ENCODE measurements at regions not wholly inside any gene's neighbourhood (a gene's known extent, or its start where the extent isn't known, plus 50 kb on each side); places are given as distances from the start of the nearest gene placed in this dataset.

DNA sequence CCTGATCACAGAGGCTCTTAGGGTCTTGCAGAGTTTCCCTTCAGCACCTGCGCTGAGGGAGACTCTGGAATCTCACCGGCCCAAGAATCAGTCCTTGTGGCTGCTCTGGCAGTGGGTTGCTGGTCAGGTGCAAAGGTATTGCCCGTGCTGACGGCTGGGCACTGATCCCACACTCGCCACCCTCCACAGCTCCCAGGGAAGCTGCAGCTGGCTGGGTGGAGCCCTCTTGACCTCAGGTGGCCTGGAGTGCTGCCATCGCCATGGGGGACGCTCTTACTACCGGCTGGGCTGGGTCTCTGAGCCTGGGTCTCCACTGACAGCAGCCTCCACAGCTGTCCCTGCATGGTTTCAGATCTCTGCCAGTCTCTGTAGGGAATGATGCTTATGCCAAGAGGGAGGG is 52.6 kb upstream of the EPHB3 start:
- no peak for DNase-seq (ENCODE audit: low spot score)

DNA sequence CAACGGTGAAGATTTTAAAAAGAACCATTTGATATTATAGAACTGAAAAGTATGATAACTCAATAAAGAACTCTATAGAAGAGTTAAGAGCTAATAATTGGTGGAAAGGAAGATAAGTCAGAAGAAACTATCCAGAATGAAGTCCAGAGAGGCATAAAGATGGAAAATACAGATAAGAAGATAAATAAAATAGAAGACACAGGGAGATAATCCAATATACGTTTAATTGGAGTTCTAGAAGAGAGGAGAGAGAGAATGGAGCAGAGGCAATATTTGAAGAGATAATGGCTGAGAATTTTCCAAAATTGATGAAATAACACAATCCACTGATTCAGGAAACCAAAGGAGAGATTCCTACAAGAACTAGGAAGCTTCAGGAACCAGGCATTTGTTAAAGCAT is 49.8 kb upstream of the EPHB3 start:
- no peak for DNase-seq (ENCODE audit: low spot score)

Measured in umbilical cord (tissue), 1 donor.